ENCODE measurements at regions not wholly inside any gene's neighbourhood (a gene's known extent, or its start where the extent isn't known, plus 50 kb on each side); places are given as distances from the start of the nearest gene placed in this dataset.

- no peak for TF ChIP-seq CTCF (IDR thresholded peaks at IDR 0.05)
- H3K27me3 ChIP-seq (ENCODE audit: control insufficient read depth, insufficient read depth, low read length): no peaks in the 10 kb centered on the region
These were observed 365.9 kb upstream of the ZFHX3 start for GRCh38 chr16:73413830-73414190.

GRCh38 chr16:73413091-73413829, 365.3 kb upstream of the ZFHX3 start:
- TF ChIP-seq CTCF (IDR thresholded peaks at IDR 0.05): no peak
- H3K4me1 ChIP-seq: no peaks in the 10 kb centered on the region
- H3K9ac ChIP-seq: no peak overlapping the region
- H3K27ac ChIP-seq: no peak overlapping the region
- no peaks in the 10 kb centered on the region for H3K9me3 ChIP-seq (ENCODE audit: control insufficient read depth, low read length)
- no peaks in the 10 kb centered on the region for H3K79me2 ChIP-seq
- H3K4me3 ChIP-seq (ENCODE audit: low read depth, low read length): no peak overlapping the region
- no peaks in the 10 kb centered on the region for H3K27me3 ChIP-seq (ENCODE audit: control insufficient read depth, insufficient read depth, low read length)
- no peak overlapping the region for H2AFZ ChIP-seq
- no peaks in the 10 kb centered on the region for H3K36me3 ChIP-seq (ENCODE audit: control insufficient read depth, insufficient read depth, low read length)
- no peak overlapping the region for H3K4me2 ChIP-seq (ENCODE audit: low read length)

More at GRCh38 chr16:73413830-73414190, 365.9 kb upstream of the ZFHX3 start:
- no peak overlapping the region for H3K9ac ChIP-seq
- H3K4me2 ChIP-seq (ENCODE audit: low read length): no peak overlapping the region
- no peak overlapping the region for H3K4me3 ChIP-seq (ENCODE audit: low read depth, low read length)
- no peaks in the 10 kb centered on the region for H3K4me1 ChIP-seq
- H2AFZ ChIP-seq: no peak overlapping the region
- no peaks in the 10 kb centered on the region for H3K9me3 ChIP-seq (ENCODE audit: control insufficient read depth, low read length)
- no peaks in the 10 kb centered on the region for H3K36me3 ChIP-seq (ENCODE audit: control insufficient read depth, insufficient read depth, low read length)
- H3K27ac ChIP-seq: no peak overlapping the region
- no peaks in the 10 kb centered on the region for H3K79me2 ChIP-seq

GRCh38 chr16:73412416-73412815, 364.5 kb upstream of the ZFHX3 start:
- Histone ChIP-seq H3K4me3 (ENCODE audit: low read depth, low read length) (no peak overlapping the region), H3K9me3 (ENCODE audit: control insufficient read depth, low read length) (no peaks in the 10 kb centered on the region), H3K9ac (no peak overlapping the region), H3K27ac (no peak overlapping the region), H2AFZ (no peak overlapping the region), H3K4me2 (ENCODE audit: low read length) (no peak overlapping the region), H3K27me3 (ENCODE audit: control insufficient read depth, insufficient read depth, low read length) (no peaks in the 10 kb centered on the region), H3K4me1 (no peaks in the 10 kb centered on the region), H3K36me3 (ENCODE audit: control insufficient read depth, insufficient read depth, low read length) (no peaks in the 10 kb centered on the region), H3K79me2 (no peaks in the 10 kb centered on the region)
- TF ChIP-seq CTCF (IDR thresholded peaks at IDR 0.05): no peak

GRCh38 chr16:73408716-73409115, 360.8 kb upstream of the ZFHX3 start:
- no peak for TF ChIP-seq CTCF (IDR thresholded peaks at IDR 0.05)
- Histone ChIP-seq H3K79me2 (no peaks in the 10 kb centered on the region), H3K27ac (no peak overlapping the region), H3K36me3 (ENCODE audit: control insufficient read depth, insufficient read depth, low read length) (no peaks in the 10 kb centered on the region), H3K4me1 (no peaks in the 10 kb centered on the region), H2AFZ (no peak overlapping the region), H3K9me3 (ENCODE audit: control insufficient read depth, low read length) (no peaks in the 10 kb centered on the region), H3K4me2 (ENCODE audit: low read length) (no peak overlapping the region), H3K27me3 (ENCODE audit: control insufficient read depth, insufficient read depth, low read length) (no peaks in the 10 kb centered on the region), H3K9ac (no peak overlapping the region), H3K4me3 (ENCODE audit: low read depth, low read length) (no peak overlapping the region)

- no peaks in the 10 kb centered on the region for H3K79me2 ChIP-seq
- TF ChIP-seq CTCF (IDR thresholded peaks at IDR 0.05): no peak
- H3K4me1 ChIP-seq: no peaks in the 10 kb centered on the region
- H3K4me3 ChIP-seq (ENCODE audit: low read depth, low read length): no peak overlapping the region
- no peak overlapping the region for H2AFZ ChIP-seq
- no peaks in the 10 kb centered on the region for H3K9me3 ChIP-seq (ENCODE audit: control insufficient read depth, low read length)
- no peak overlapping the region for H3K9ac ChIP-seq
- H3K27me3 ChIP-seq (ENCODE audit: control insufficient read depth, insufficient read depth, low read length): no peaks in the 10 kb centered on the region
- no peak overlapping the region for H3K27ac ChIP-seq
- H3K36me3 ChIP-seq (ENCODE audit: control insufficient read depth, insufficient read depth, low read length): no peaks in the 10 kb centered on the region
- H3K4me2 ChIP-seq (ENCODE audit: low read length): no peak overlapping the region
These were observed 360.4 kb upstream of the ZFHX3 start for GRCh38 chr16:73408311-73408710.
